ENCODE measurements at regions not wholly inside any gene's neighbourhood (a gene's known extent, or its start where the extent isn't known, plus 50 kb on each side); places are given as distances from the start of the nearest gene placed in this dataset.

GRCh38 chr4:187108845-187109244, 385.2 kb upstream of the FAT1 start:
- TF ChIP-seq ZNF341 (tag by site-specific recombination; IDR thresholded peaks at IDR 0.05; ENCODE audit: low read depth) (no peak), HOXA7 (CRISPR knock-in tag; IDR thresholded peaks at IDR 0.05; ENCODE audit: borderline replicate concordance) (no peak), MZF1 (tag by site-specific recombination; IDR thresholded peaks at IDR 0.05; ENCODE audit: borderline replicate concordance) (no peak), ZNF549 (tag by site-specific recombination; IDR thresholded peaks at IDR 0.05) (no peak), ZNF830 (tag by site-specific recombination; IDR thresholded peaks at IDR 0.05; ENCODE audit: low read depth) (no peak), GLIS2 (tag by site-specific recombination; IDR thresholded peaks at IDR 0.05) (no peak), ZBTB20 (tag by site-specific recombination; IDR thresholded peaks at IDR 0.05) (no peak), ZNF146 (tag by site-specific recombination; IDR thresholded peaks at IDR 0.05) (no peak), ZNF660 (tag by site-specific recombination; IDR thresholded peaks at IDR 0.05) (no peak), OVOL3 (tag by site-specific recombination; IDR thresholded peaks at IDR 0.05) (no peak), ZNF692 (tag by site-specific recombination; IDR thresholded peaks at IDR 0.05) (no peak), ZNF529 (tag by site-specific recombination; IDR thresholded peaks at IDR 0.05; ENCODE audit: insufficient replicate concordance) (no peak), ZBTB1 (tag by site-specific recombination; IDR thresholded peaks at IDR 0.05) (no peak), ZNF544 (tag by site-specific recombination; IDR thresholded peaks at IDR 0.05) (no peak), ZNF324 (tag by site-specific recombination; IDR thresholded peaks at IDR 0.05) (no peak), ZNF654 (tag by site-specific recombination; IDR thresholded peaks at IDR 0.05; ENCODE audit: low read depth) (no peak)
- TF ChIP-seq, protein P1, sequence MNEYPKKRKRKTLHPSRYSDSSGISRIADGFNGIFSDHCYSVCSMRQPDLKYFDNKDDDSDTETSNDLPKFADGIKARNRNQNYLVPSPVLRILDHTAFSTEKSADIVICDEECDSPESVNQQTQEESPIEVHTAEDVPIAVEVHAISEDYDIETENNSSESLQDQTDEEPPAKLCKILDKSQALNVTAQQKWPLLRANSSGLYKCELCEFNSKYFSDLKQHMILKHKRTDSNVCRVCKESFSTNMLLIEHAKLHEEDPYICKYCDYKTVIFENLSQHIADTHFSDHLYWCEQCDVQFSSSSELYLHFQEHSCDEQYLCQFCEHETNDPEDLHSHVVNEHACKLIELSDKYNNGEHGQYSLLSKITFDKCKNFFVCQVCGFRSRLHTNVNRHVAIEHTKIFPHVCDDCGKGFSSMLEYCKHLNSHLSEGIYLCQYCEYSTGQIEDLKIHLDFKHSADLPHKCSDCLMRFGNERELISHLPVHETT (tag by site-specific recombination; IDR thresholded peaks at IDR 0.05), result no peak
- TF ChIP-seq, protein P2, sequence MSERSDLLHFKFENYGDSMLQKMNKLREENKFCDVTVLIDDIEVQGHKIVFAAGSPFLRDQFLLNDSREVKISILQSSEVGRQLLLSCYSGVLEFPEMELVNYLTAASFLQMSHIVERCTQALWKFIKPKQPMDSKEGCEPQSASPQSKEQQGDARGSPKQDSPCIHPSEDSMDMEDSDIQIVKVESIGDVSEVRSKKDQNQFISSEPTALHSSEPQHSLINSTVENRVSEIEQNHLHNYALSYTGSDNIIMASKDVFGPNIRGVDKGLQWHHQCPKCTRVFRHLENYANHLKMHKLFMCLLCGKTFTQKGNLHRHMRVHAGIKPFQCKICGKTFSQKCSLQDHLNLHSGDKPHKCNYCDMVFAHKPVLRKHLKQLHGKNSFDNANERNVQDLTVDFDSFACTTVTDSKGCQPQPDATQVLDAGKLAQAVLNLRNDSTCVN (tag by site-specific recombination; optimal IDR thresholded peaks at IDR 0.05), result no peak
- TF ChIP-seq, protein P3, sequence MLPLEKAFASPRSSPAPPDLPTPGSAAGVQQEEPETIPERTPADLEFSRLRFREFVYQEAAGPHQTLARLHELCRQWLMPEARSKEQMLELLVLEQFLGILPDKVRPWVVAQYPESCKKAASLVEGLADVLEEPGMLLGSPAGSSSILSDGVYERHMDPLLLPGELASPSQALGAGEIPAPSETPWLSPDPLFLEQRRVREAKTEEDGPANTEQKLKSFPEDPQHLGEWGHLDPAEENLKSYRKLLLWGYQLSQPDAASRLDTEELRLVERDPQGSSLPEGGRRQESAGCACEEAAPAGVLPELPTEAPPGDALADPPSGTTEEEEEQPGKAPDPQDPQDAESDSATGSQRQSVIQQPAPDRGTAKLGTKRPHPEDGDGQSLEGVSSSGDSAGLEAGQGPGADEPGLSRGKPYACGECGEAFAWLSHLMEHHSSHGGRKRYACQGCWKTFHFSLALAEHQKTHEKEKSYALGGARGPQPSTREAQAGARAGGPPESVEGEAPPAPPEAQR (tag by site-specific recombination; IDR thresholded peaks at IDR 0.05), result no peak
- H3K27ac ChIP-seq (ENCODE audit: extremely low read depth, low read depth, low read length), result no peak overlapping the region
- H3K9me3 ChIP-seq (ENCODE audit: control insufficient read depth, insufficient read depth, low read depth, low read length), result no peaks in the 10 kb centered on the region
- H3K4me3 ChIP-seq (ENCODE audit: low read depth, low read length), result no peak overlapping the region
- ChIA-PET CTCF (no interaction called here), POLR2A (no interaction called here)
- H3K36me3 ChIP-seq (ENCODE audit: control insufficient read depth in 2 of 2, insufficient read depth in 1 of 2, low read length in 2 of 2), result no peaks in the 10 kb centered on the region
- no peaks in the 10 kb centered on the region for H3K4me1 ChIP-seq (ENCODE audit: control insufficient read depth, insufficient read depth, low read length)

DNA sequence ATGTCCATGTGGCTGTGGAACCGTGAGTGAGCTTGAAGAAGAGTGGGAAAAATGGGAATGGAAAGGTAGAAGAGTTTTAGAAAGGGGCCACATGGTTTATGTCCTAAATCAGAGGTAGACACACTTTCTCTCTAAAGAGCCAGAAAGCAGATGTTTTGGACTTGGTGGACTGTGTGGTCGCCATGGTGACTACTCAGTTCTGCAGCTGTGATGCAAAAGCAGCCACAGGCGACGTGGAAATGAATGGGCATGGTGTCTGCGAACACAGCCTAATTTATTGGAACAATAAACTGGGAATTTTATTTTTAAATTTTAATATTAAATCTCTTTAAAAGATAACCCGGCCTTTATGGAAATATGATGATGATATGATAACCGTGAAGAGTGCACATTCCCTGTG, 386.0 kb upstream of the FAT1 start:
- CTCF ChIA-PET, result no interaction called here
- POLR2A ChIA-PET, result no interaction called here
- no peaks in the 10 kb centered on the region for H3K36me3 ChIP-seq (ENCODE audit: control insufficient read depth in 2 of 2, insufficient read depth in 1 of 2, low read length in 2 of 2)
- H3K4me1 ChIP-seq (ENCODE audit: control insufficient read depth, insufficient read depth, low read length), result no peaks in the 10 kb centered on the region
- H3K9me3 ChIP-seq (ENCODE audit: control insufficient read depth, insufficient read depth, low read depth, low read length), result no peaks in the 10 kb centered on the region
- H3K4me3 ChIP-seq (ENCODE audit: low read depth, low read length), result no peak overlapping the region
- H3K27ac ChIP-seq (ENCODE audit: extremely low read depth, low read depth, low read length), result no peak overlapping the region
- no peak for TF ChIP-seq ZNF776 (tag by site-specific recombination; IDR thresholded peaks at IDR 0.05; ENCODE audit: borderline replicate concordance)
- no peak for TF ChIP-seq KLF8 (tag by site-specific recombination; IDR thresholded peaks at IDR 0.05)
- no peak for TF ChIP-seq ZNF24 (tag by site-specific recombination; IDR thresholded peaks at IDR 0.05)
- no peak for TF ChIP-seq KLF16 (tag by site-specific recombination; IDR thresholded peaks at IDR 0.05)
- TF ChIP-seq PRDM2 (tag by site-specific recombination; IDR thresholded peaks at IDR 0.05; ENCODE audit: borderline replicate concordance), result no peak
- TF ChIP-seq ZNF16 (tag by site-specific recombination; IDR thresholded peaks at IDR 0.05; ENCODE audit: low read depth), result no peak
- no peak for TF ChIP-seq ZNF585B (tag by site-specific recombination; IDR thresholded peaks at IDR 0.05)
- no peak for TF ChIP-seq ZNF623 (tag by site-specific recombination; IDR thresholded peaks at IDR 0.05)

Data from HEK293 (cell line).